ENCODE measurements at regions not wholly inside any gene's neighbourhood (a gene's known extent, or its start where the extent isn't known, plus 50 kb on each side); places are given as distances from the start of the nearest gene placed in this dataset.
"Not testable (repeated sequence)": the region's sequence is repeated elsewhere in the genome, so short reads cannot be mapped to it uniquely, and the experiment has no call there.

- no peak for TF ChIP-seq CTCF (IDR thresholded peaks at IDR 0.05)
- Mint-ChIP-seq H3K36me3 (ENCODE audit: low read depth) (no peaks in the 10 kb centered on the region), H3K4me3 (no peak overlapping the region), H3K27me3 (peaks cover 4% of the 10 kb centered on the region), H3K9me3 (no peaks in the 10 kb centered on the region), H3K27ac (no peak overlapping the region), H3K4me1 (ENCODE audit: low read depth) (no peaks in the 10 kb centered on the region)
- DNase-seq (no peak), ATAC-seq (no peak)
- ChIA-PET CTCF (no interaction called here), POLR2A (no interaction called here)
- intact Hi-C loops (cut with micrococcal nuclease) = no loop called here
Observed at GRCh38 chr6:12621754-12622153, 94.8 kb upstream of the PHACTR1 start.

GRCh38 chr6:12622566-12622965, 94.0 kb upstream of the PHACTR1 start:
- CTCF ChIA-PET = no interaction called here
- Mint-ChIP-seq H3K4me1 (ENCODE audit: low read depth) (no peaks in the 10 kb centered on the region), H3K36me3 (ENCODE audit: low read depth) (no peaks in the 10 kb centered on the region), H3K27me3 (peaks cover 2% of the 10 kb centered on the region), H3K4me3 (no peak overlapping the region), H3K27ac (no peak overlapping the region), H3K9me3 (no peaks in the 10 kb centered on the region)
- ATAC-seq (no peak), DNase-seq (no peak)
- intact Hi-C loops (cut with micrococcal nuclease) = no loop called here
- POLR2A ChIA-PET = no interaction called here
- no peak for TF ChIP-seq CTCF (IDR thresholded peaks at IDR 0.05)

GRCh38 chr6:12624142-12624837, 92.3 kb upstream of the PHACTR1 start:
- ATAC-seq = no peak
- H3K4me1 Mint-ChIP-seq (ENCODE audit: low read depth) = no peaks in the 10 kb centered on the region
- CTCF ChIA-PET = no interaction called here
- no peak for DNase-seq
- no peaks in the 10 kb centered on the region for H3K36me3 Mint-ChIP-seq (ENCODE audit: low read depth)
- no peaks in the 10 kb centered on the region for H3K9me3 Mint-ChIP-seq
- no peak overlapping the region for H3K27ac Mint-ChIP-seq
- H3K4me3 Mint-ChIP-seq = no peak overlapping the region
- POLR2A ChIA-PET = no interaction called here
- peaks cover 2% of the 10 kb centered on the region for H3K27me3 Mint-ChIP-seq
- intact Hi-C loops (cut with micrococcal nuclease) = no loop called here
- no peak for TF ChIP-seq CTCF (IDR thresholded peaks at IDR 0.05)

- no peaks in the 10 kb centered on the region for H3K36me3 Mint-ChIP-seq (ENCODE audit: low read depth)
- ATAC-seq (no peak), DNase-seq (no peak)
- no peaks in the 10 kb centered on the region for H3K9me3 Mint-ChIP-seq
- ChIA-PET POLR2A (no interaction called here), CTCF (interaction anchor here (1.3 to 1.4 kb wide), 2 partner anchors 9 to 251 kb away, joined by 3 read pairs; no protein-coding TSS in a partner anchor)
- H3K27ac Mint-ChIP-seq = no peak overlapping the region
- H3K27me3 Mint-ChIP-seq = peaks cover 2% of the 10 kb centered on the region
- no peak overlapping the region for H3K4me3 Mint-ChIP-seq
- no peak for TF ChIP-seq CTCF (IDR thresholded peaks at IDR 0.05)
- no peaks in the 10 kb centered on the region for H3K4me1 Mint-ChIP-seq (ENCODE audit: low read depth)
- intact Hi-C loops (cut with micrococcal nuclease) = no loop called here
Observed at GRCh38 chr6:12627053-12627452, 89.5 kb upstream of the PHACTR1 start.

- H3K4me1 Mint-ChIP-seq (ENCODE audit: low read depth) = no peaks in the 10 kb centered on the region
- no peak overlapping the region for H3K27ac Mint-ChIP-seq
- intact Hi-C loops (cut with micrococcal nuclease) = no loop called here
- TF ChIP-seq CTCF (IDR thresholded peaks at IDR 0.05) = no peak
- ChIA-PET POLR2A (no interaction called here), CTCF (no interaction called here)
- no peaks in the 10 kb centered on the region for H3K36me3 Mint-ChIP-seq (ENCODE audit: low read depth)
- no peaks in the 10 kb centered on the region for H3K9me3 Mint-ChIP-seq
- no peak overlapping the region for H3K4me3 Mint-ChIP-seq
- ATAC-seq = no peak
- H3K27me3 Mint-ChIP-seq = peaks cover 2% of the 10 kb centered on the region
- no peak for DNase-seq
Observed at GRCh38 chr6:12628327-12628726, 88.2 kb upstream of the PHACTR1 start.

GRCh38 chr6:12633746-12634145, 82.8 kb upstream of the PHACTR1 start:
- H3K36me3 Mint-ChIP-seq (ENCODE audit: low read depth); POLR2A ChIA-PET; CTCF ChIA-PET: not testable (repeated sequence)

More at GRCh38 chr6:12633746-12634145, 82.8 kb upstream of the PHACTR1 start:
- H3K4me3 Mint-ChIP-seq; ATAC-seq; DNase-seq; H3K9me3 Mint-ChIP-seq; intact Hi-C loops (cut with micrococcal nuclease); H3K4me1 Mint-ChIP-seq (ENCODE audit: low read depth); H3K27ac Mint-ChIP-seq: not testable (repeated sequence)
- peaks cover 27% of the 10 kb centered on the region for H3K27me3 Mint-ChIP-seq

All from activated CD8-positive, alpha-beta T cell treated with anti-CD3 and anti-CD28 coated beads for 36 hours (primary cell).